Tibial artery (tissue), 4 donors: ENCODE measurements at regions not wholly inside any gene's neighbourhood (a gene's known extent, or its start where the extent isn't known, plus 50 kb on each side); places are given as distances from the start of the nearest gene placed in this dataset.

Experiments
- DNase-seq, 2 donors: peaks; one replicate each; pipeline ENCODE4 v3.0.0-alpha.2; 2019
- H3K27ac ChIP-seq, 2 donors: fragments of 200-600 bp; sonication (generic) in 1 of 2; 1 replicate in 1 of 2; 2 replicates in 1 of 2; pipeline ENCODE4 v1.5.1; 2018 to 2019; ENCODE audit warnings: mild to moderate bottlenecking in 1 of 2
- H3K27me3 ChIP-seq, 2 donors: fragments of 200-600 bp; sonication (generic) in 1 of 2; one replicate each; pipeline versions ENCODE4 v1.5.1 to v1.6.0; 2016 to 2019
- H3K36me3 ChIP-seq, 3 donors: fragments of 200-600 bp; sonication (generic) in 2 of 3; one replicate each; pipeline ENCODE4 v1.5.1; 2016 to 2019; ENCODE audit warnings: mild to moderate bottlenecking in 2 of 3
- H3K4me1 ChIP-seq, 4 donors: fragments of 200-600 bp; sonication (generic) in 2 of 4; 1 replicate in 3 of 4; 2 replicates in 1 of 4; pipeline ENCODE4 v1.5.1; 2016 to 2019
- H3K4me3 ChIP-seq, 2 donors: fragments of 200-600 bp; sonication (generic) in 1 of 2; 1 replicate in 1 of 2; 2 replicates in 1 of 2; pipeline ENCODE4 v1.5.1; 2018 to 2019; ENCODE audit warnings: mild to moderate bottlenecking in 2 of 2
- H3K9me3 ChIP-seq, 3 donors: fragments of 200-600 bp; sonication (generic) in 1 of 3; one replicate each; pipeline ENCODE4 v1.5.1; 2016 to 2019
- CTCF ChIP-seq, 2 experiments: fragments of 200-600 bp in 1 of 2; fragments of 450-650 bp in 1 of 2; IDR thresholded peaks; one replicate each; pipeline ENCODE4 v1.5.1; 2017 to 2019; ENCODE audit warnings: antibody characterized with exemption in 2 of 2, mild to moderate bottlenecking in 1 of 2, moderate library complexity in 1 of 2
- intact Hi-C: fragments of 100-400 bp; cut with DNase I; formaldehyde crosslinking; loops from one replicate; pipeline ENCODE4 v1.15.0; 2023; ENCODE audit warnings: low total_unique reads

GRCh38 chr17:12365805-12366204 lies 299.9 kb upstream of the MYOCD start:
- H3K9me3 ChIP-seq, result no peaks in the 10 kb centered on the region
- peak; percentile 65 to 92 for DNase-seq
- peaks cover 0 to 67% (median 9%) of the 10 kb centered on the region in 4 donors for H3K4me1 ChIP-seq
- no peak overlapping the region for H3K4me3 ChIP-seq
- no peaks in the 10 kb centered on the region for H3K27me3 ChIP-seq
- no peak for TF ChIP-seq CTCF (IDR thresholded peaks at IDR 0.05)
- no peaks in the 10 kb centered on the region for H3K36me3 ChIP-seq
- peak overlapping the region; percentile 73 to 76 for H3K27ac ChIP-seq
- intact Hi-C loops, result loop anchor here (10.0 kb wide), 1 partner anchor 189 kb away; no protein-coding TSS in a partner anchor

GRCh38 chr17:12369065-12369464 lies 296.6 kb upstream of the MYOCD start:
- no peaks in the 10 kb centered on the region for H3K36me3 ChIP-seq
- H3K27me3 ChIP-seq, result no peaks in the 10 kb centered on the region
- intact Hi-C loops, result loop anchor here (10.0 kb wide), 1 partner anchor 186 kb away; no protein-coding TSS in a partner anchor
- H3K27ac ChIP-seq, result peak overlapping the region; percentile 55 to 76
- no peak for DNase-seq
- peaks cover 0 to 64% (median 9%) of the 10 kb centered on the region in 4 donors for H3K4me1 ChIP-seq
- H3K9me3 ChIP-seq, result peaks cover 0 to 6% (median 0%) of the 10 kb centered on the region in 3 donors
- no peak for TF ChIP-seq CTCF (IDR thresholded peaks at IDR 0.05)
- H3K4me3 ChIP-seq, result no peak overlapping the region

DNA sequence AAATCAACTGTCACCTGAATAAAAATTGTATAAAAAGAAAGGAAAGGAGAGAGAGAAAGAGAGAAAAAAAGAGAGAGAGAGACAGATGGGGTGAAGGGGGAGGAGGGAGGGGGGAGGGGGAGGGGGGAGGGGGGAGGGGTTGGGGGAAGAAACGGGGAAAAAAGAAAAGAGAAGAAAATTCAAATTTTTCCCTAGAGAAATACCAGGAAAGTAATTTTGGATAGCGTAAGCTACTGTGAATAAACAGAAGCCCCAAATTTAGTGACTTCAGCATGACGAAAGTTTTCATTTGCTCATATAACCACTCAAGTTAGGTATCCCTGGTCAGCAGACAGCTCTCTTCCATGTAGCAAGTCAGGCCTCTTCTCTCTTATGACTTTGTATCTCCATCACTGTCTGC lies 289.4 kb upstream of the MYOCD start:
- peaks cover 0 to 6% (median 0%) of the 10 kb centered on the region in 3 donors for H3K9me3 ChIP-seq
- no peak overlapping the region for H3K4me3 ChIP-seq
- H3K4me1 ChIP-seq, result peaks cover 0 to 5% (median 0%) of the 10 kb centered on the region in 4 donors
- DNase-seq, result no peak
- H3K36me3 ChIP-seq, result no peaks in the 10 kb centered on the region
- no peak overlapping the region for H3K27ac ChIP-seq
- intact Hi-C loops, result no loop called here
- H3K27me3 ChIP-seq, result no peaks in the 10 kb centered on the region
- TF ChIP-seq CTCF (IDR thresholded peaks at IDR 0.05), result no peak

DNA sequence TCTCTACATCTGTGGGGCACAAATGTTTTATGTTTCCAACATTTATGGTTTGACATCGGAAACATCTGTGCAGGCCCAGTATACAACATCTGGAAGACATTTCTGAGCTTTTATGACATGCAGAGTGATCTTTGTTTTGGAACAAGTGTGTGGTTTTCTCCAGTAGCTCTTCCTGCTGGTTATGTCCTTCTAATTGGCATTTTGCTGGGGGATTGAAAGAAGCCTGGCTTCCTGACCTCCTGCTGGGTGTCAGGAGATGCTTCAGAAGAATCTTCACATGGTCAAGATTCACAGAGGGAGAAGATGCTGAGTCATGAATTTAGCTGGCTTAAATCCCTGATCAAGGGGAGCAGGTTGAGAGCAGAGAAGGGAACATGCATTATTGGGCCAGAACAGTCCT lies 279.5 kb upstream of the MYOCD start:
- Histone ChIP-seq H3K27ac (no peak overlapping the region), H3K4me1 (peaks cover 0 to 8% (median 3%) of the 10 kb centered on the region in 4 donors), H3K36me3 (no peaks in the 10 kb centered on the region), H3K27me3 (no peaks in the 10 kb centered on the region), H3K4me3 (no peak overlapping the region), H3K9me3 (no peaks in the 10 kb centered on the region)
- intact Hi-C loops, result no loop called here
- no peak for TF ChIP-seq CTCF (IDR thresholded peaks at IDR 0.05)
- DNase-seq, result no peak

- H3K27me3 ChIP-seq, result no peaks in the 10 kb centered on the region
- peaks cover 0 to 19% (median 4%) of the 10 kb centered on the region in 4 donors for H3K4me1 ChIP-seq
- H3K36me3 ChIP-seq, result no peaks in the 10 kb centered on the region
- no peak for TF ChIP-seq CTCF (IDR thresholded peaks at IDR 0.05)
- intact Hi-C loops, result no loop called here
- H3K9me3 ChIP-seq, result no peaks in the 10 kb centered on the region
- no peak overlapping the region for H3K27ac ChIP-seq
- H3K4me3 ChIP-seq, result no peak overlapping the region
- DNase-seq, result no peak
Measured at GRCh38 chr17:12388226-12388625, 277.5 kb upstream of the MYOCD start.

- Histone ChIP-seq H3K27ac (no peak overlapping the region), H3K4me1 (peaks cover 0 to 19% (median 4%) of the 10 kb centered on the region in 4 donors), H3K27me3 (no peaks in the 10 kb centered on the region), H3K9me3 (no peaks in the 10 kb centered on the region), H3K4me3 (no peak overlapping the region), H3K36me3 (no peaks in the 10 kb centered on the region)
- no peak for TF ChIP-seq CTCF (IDR thresholded peaks at IDR 0.05)
- intact Hi-C loops, result no loop called here
- no peak for DNase-seq
Measured at GRCh38 chr17:12389421-12389820, 276.3 kb upstream of the MYOCD start.
